ENCODE measurements at regions not wholly inside any gene's neighbourhood (a gene's known extent, or its start where the extent isn't known, plus 50 kb on each side); places are given as distances from the start of the nearest gene placed in this dataset.

DNA sequence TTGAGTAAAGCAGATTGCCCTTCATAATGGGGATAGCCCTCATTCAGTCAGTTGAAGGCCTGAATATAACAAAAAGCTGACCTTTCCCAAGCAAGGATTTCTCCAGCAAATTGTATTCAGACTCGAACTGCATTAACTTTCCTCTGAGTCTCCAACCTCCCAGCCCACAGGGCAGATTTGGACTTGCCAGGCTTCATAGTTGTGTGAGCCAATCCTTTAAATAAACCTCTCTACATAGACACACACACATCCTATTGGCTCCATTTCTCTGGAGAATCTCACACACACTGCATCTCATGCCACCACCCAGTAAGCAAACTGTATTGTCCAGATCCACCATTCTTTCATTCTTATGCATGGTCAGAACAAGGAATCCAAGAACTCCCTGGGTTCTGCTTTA lies 225.1 kb downstream of the MPDZ start:
- no peaks in the 10 kb centered on the region for H4K20me1 ChIP-seq (ENCODE audit: insufficient read depth, low read length)
- no peaks in the 10 kb centered on the region for H3K27me3 ChIP-seq (replicated peaks; ENCODE audit: insufficient read depth, low read length)
- H3K4me1 ChIP-seq (ENCODE audit: low read length), result no peaks in the 10 kb centered on the region
- H3F3A ChIP-seq (ENCODE audit: insufficient read depth, low read length), result no peaks in the 10 kb centered on the region
- H3K9me2 ChIP-seq (replicated peaks; ENCODE audit: insufficient read depth, low read length), result no peaks in the 10 kb centered on the region
- no peaks in the 10 kb centered on the region for H3K79me2 ChIP-seq (ENCODE audit: low read length)
- no peaks in the 10 kb centered on the region for H3K36me3 ChIP-seq (replicated peaks; ENCODE audit: insufficient read depth, low read length)
- no peak for TF ChIP-seq EZH2phosphoT487 (IDR thresholded peaks at IDR 0.05; ENCODE audit: low read length)
- TF ChIP-seq EZH2 (optimal IDR thresholded peaks at IDR 0.05; ENCODE audit: low read depth, low read length), result no peak
- TF ChIP-seq, protein P1, sequence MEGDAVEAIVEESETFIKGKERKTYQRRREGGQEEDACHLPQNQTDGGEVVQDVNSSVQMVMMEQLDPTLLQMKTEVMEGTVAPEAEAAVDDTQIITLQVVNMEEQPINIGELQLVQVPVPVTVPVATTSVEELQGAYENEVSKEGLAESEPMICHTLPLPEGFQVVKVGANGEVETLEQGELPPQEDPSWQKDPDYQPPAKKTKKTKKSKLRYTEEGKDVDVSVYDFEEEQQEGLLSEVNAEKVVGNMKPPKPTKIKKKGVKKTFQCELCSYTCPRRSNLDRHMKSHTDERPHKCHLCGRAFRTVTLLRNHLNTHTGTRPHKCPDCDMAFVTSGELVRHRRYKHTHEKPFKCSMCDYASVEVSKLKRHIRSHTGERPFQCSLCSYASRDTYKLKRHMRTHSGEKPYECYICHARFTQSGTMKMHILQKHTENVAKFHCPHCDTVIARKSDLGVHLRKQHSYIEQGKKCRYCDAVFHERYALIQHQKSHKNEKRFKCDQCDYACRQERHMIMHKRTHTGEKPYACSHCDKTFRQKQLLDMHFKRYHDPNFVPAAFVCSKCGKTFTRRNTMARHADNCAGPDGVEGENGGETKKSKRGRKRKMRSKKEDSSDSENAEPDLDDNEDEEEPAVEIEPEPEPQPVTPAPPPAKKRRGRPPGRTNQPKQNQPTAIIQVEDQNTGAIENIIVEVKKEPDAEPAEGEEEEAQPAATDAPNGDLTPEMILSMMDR (IDR thresholded peaks at IDR 0.05; ENCODE audit: low read length), result no peak
- no peak overlapping the region for H3K9ac ChIP-seq (ENCODE audit: low read length)
- H3K9me3 ChIP-seq (replicated peaks; ENCODE audit: insufficient read depth, low read length), result no peaks in the 10 kb centered on the region
- H3K4me3 ChIP-seq (ENCODE audit: low read length), result no peak overlapping the region
- H3K27ac ChIP-seq (ENCODE audit: low read length), result no peak overlapping the region
- H2AFZ ChIP-seq (ENCODE audit: low read length), result no peak overlapping the region
- no peak for DNase-seq
- H3K4me2 ChIP-seq (ENCODE audit: low read depth, low read length), result no peak overlapping the region
